Uterus (tissue), 2 donors: ENCODE measurements at regions not wholly inside any gene's neighbourhood (a gene's known extent, or its start where the extent isn't known, plus 50 kb on each side); places are given as distances from the start of the nearest gene placed in this dataset.

Experiments used
- POLR2A ChIP-seq, 2 donors: fragments of 450-650 bp; IDR thresholded peaks; one replicate each; pipeline ENCODE4 v1.6.1; 2016; ENCODE audit warnings: antibody characterized with exemption in 2 of 2, mild to moderate bottlenecking in 1 of 2, moderate library complexity in 1 of 2
- TF ChIP-seq, protein P1 (sequence below), 4 experiments: fragments of 200-600 bp in 2 of 4; fragments of 450-650 bp in 2 of 4; sonication (generic) in 2 of 4; IDR thresholded peaks; one replicate each; pipeline ENCODE4 v1.5.1; 2016 to 2019; ENCODE audit warnings: antibody characterized with exemption in 4 of 4, mild to moderate bottlenecking in 2 of 4, moderate library complexity in 1 of 4

GRCh38 chr1:81197591-81197990, 603.1 kb upstream of the ADGRL2 start:
- no peak for TF ChIP-seq POLR2A (IDR thresholded peaks at IDR 0.05)
- TF ChIP-seq, protein P1, sequence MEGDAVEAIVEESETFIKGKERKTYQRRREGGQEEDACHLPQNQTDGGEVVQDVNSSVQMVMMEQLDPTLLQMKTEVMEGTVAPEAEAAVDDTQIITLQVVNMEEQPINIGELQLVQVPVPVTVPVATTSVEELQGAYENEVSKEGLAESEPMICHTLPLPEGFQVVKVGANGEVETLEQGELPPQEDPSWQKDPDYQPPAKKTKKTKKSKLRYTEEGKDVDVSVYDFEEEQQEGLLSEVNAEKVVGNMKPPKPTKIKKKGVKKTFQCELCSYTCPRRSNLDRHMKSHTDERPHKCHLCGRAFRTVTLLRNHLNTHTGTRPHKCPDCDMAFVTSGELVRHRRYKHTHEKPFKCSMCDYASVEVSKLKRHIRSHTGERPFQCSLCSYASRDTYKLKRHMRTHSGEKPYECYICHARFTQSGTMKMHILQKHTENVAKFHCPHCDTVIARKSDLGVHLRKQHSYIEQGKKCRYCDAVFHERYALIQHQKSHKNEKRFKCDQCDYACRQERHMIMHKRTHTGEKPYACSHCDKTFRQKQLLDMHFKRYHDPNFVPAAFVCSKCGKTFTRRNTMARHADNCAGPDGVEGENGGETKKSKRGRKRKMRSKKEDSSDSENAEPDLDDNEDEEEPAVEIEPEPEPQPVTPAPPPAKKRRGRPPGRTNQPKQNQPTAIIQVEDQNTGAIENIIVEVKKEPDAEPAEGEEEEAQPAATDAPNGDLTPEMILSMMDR (IDR thresholded peaks at IDR 0.05) = no peak
